Body of pancreas (tissue), 4 donors: ENCODE measurements at regions not wholly inside any gene's neighbourhood (a gene's known extent, or its start where the extent isn't known, plus 50 kb on each side); places are given as distances from the start of the nearest gene placed in this dataset.

ENCODE experiments used
- CTCF ChIP-seq, 7 experiments: fragments of 450-650 bp in 4 of 7; fragments of 200-600 bp in 3 of 7; sonication (generic) in 3 of 7; IDR thresholded peaks; one replicate each; pipeline ENCODE4 v1.5.1; 2016 to 2019; ENCODE audit warnings: antibody characterized with exemption in 7 of 7
- POLR2A ChIP-seq, 3 donors: fragments of 450-650 bp; IDR thresholded peaks; one replicate each; pipeline ENCODE4 v1.6.1; 2016; ENCODE audit warnings: antibody characterized with exemption in 3 of 3, mild to moderate bottlenecking in 2 of 3

- TF ChIP-seq POLR2A (IDR thresholded peaks at IDR 0.05): no peak
- no peak for TF ChIP-seq CTCF (IDR thresholded peaks at IDR 0.05)
These were observed 114.6 kb upstream of the MAP1LC3B2 start for GRCh38 chr12:116444590-116444943.
